Fibroblast of pulmonary artery (primary cell): ENCODE measurements at regions not wholly inside any gene's neighbourhood (a gene's known extent, or its start where the extent isn't known, plus 50 kb on each side); places are given as distances from the start of the nearest gene placed in this dataset.

ENCODE experiments used
- DNase-seq: peaks from one replicate; pipeline ENCODE4 v3.0.0-alpha.2; 2010; ENCODE audit warnings: low read depth
- H3K4me3 ChIP-seq: replicated peaks from 2 replicates; pipeline ENCODE4 v1.5.1; 2011; ENCODE audit warnings: low read depth, mild to moderate bottlenecking, control low read depth, low read length, moderate library complexity
- CTCF ChIP-seq: IDR thresholded peaks from 2 replicates; pipeline ENCODE4 v1.5.1; 2011; ENCODE audit warnings: mild to moderate bottlenecking, control low read depth, low read length, inconsistent platforms; ENCODE audit errors: missing control alignments

DNA sequence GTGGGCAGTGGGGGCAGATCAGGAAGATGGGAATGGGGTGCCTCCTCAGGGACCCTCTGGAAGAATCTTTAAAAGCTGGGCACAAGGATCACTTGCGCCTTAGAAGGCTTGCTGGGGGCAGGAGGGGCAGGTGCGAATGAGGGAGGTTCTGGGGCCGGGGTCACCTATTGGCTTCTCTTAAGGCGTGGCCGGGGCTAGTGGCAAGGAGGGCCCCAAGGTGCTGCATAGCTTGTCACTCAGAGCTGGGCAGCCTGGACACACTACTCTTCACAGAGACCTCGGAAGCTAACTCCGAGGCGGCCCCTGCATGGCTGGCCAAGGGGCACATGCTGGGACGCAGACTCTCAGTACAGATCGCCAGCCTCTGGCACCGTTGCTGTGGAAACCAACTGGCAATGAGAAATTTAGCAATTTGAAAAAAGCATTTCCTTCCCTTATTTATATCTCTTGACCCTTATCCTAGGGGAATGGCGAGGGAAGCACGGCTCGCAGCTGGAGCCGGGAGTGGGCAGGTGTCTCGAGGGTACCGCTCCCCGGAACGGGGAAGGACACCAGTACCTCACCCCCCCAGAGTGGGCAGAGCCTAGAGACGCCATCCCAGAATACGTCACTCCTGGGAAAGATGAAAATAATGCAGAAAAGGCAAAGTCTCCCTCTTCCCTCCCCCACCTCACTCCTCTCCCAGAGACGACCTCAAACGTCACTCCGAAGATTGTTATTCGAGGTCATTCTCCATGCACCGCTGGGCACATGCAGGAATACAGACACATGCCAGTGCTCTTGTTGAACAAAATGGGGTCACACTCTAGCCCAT, 188.1 kb downstream of the CTTN start:
- H3K4me3 ChIP-seq: no peak overlapping the region
- TF ChIP-seq CTCF: no peak
- no peak for DNase-seq

- no peak for TF ChIP-seq CTCF
- DNase-seq: no peak
- H3K4me3 ChIP-seq: no peak overlapping the region
Measured at GRCh38 chr11:70587075-70587389, 188.7 kb downstream of the CTTN start.

GRCh38 chr11:70590356-70590991, 192.1 kb downstream of the CTTN start:
- no peak for TF ChIP-seq CTCF
- DNase-seq: no peak
- H3K4me3 ChIP-seq: no peak overlapping the region

DNA sequence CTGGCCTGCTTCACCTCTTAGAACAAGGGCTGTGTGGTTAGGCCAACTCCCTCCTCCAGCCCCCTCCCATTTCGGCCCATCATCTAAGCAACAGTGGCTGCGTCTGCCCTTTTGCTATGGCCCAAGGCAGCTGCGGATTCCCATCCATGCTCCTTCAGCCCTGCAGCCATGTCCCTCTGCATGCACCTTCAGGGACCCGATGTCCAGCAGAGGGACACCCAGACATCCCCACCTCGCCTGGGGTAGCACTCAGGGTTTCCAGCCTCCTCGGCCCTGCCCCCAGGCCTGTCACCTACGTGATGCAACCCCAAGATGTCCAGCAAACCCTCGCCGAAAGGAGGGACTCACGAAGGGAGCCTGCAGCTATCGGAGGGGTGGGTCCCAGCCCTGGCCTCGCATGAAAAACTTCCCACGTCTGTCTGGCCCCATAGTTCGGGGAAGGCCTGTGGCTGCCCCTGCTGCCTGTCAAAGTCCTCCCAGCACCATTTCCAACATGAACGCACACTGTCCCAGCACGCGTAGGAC, 194.4 kb downstream of the CTTN start:
- no peak overlapping the region for H3K4me3 ChIP-seq
- no peak for DNase-seq
- no peak for TF ChIP-seq CTCF

DNA sequence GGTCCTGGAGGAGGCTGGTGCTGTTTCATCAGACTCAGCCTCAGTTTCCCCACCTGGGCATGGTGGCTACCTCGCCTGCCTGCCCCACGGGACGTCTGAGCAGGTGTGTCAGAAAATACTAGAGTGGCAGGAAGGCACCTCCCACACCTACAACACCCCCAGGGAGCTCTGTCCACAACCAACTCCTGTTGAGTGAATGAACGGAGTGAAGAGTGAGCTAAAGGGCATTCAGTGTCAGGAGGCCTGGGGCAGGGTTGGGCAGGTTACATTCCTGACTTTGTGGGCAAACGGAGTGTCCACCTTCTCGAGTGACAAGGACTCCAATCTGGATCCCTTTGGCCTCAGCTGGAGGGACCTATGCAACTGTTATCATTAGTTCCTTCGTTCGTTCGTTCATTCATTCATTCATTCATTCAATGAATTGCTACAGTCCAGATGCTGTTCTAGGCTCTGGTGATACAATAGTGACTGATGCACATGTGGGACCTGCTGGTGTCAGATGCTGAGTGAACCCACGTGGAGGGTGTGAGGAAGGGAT, 195.2 kb downstream of the CTTN start:
- no peak for DNase-seq
- no peak overlapping the region for H3K4me3 ChIP-seq
- TF ChIP-seq CTCF: no peak

GRCh38 chr11:70594031-70594430, 195.7 kb downstream of the CTTN start:
- no peak for TF ChIP-seq CTCF

More at GRCh38 chr11:70594031-70594430, 195.7 kb downstream of the CTTN start:
- no peak overlapping the region for H3K4me3 ChIP-seq
- no peak for DNase-seq
